Kidney (tissue), 13 donors: ENCODE measurements at regions not wholly inside any gene's neighbourhood (a gene's known extent, or its start where the extent isn't known, plus 50 kb on each side); places are given as distances from the start of the nearest gene placed in this dataset.

Experiments
- DNase-seq, 5 donors: peaks; one replicate each; pipeline ENCODE4 v3.0.0-alpha.2; 2013 to 2020
- FAIRE-seq: peaks from 2 replicates; lab custom pipeline; 2012; peaks lifted over from hg19 to GRCh38; lab: Jason Lieb, UNC
- H3K27ac ChIP-seq, 2 donors: one replicate each; pipeline ENCODE4 v1.7.0; 2013; ENCODE audit warnings: low read depth in 2 of 2, low read length in 2 of 2, inconsistent platforms in 1 of 2
- H3K27me3 ChIP-seq: one replicate; pipeline ENCODE4 v1.7.1; 2013; ENCODE audit warnings: low read length, inconsistent platforms; ENCODE audit not compliant: control insufficient read depth, insufficient read depth
- H3K36me3 ChIP-seq, 3 donors: one replicate each; pipeline versions ENCODE4 v1.7.0 to v1.7.1; 2013; ENCODE audit warnings: low read length in 3 of 3, control low read depth in 1 of 3, inconsistent platforms in 1 of 3; ENCODE audit not compliant: insufficient read depth in 3 of 3, control insufficient read depth in 2 of 3
- H3K4me1 ChIP-seq, 3 donors: one replicate each; pipeline versions ENCODE4 v1.7.0 to v1.7.1; 2013; ENCODE audit warnings: low read length in 3 of 3, inconsistent platforms in 1 of 3, low read depth in 1 of 3; ENCODE audit not compliant: control insufficient read depth in 2 of 3, insufficient read depth in 2 of 3
- H3K4me3 ChIP-seq, 3 donors: one replicate each; pipeline versions ENCODE4 v1.7.0 to v1.8.1; 2013; ENCODE audit warnings: low read length in 3 of 3, control low read depth in 1 of 3, inconsistent platforms in 1 of 3
- H3K9ac ChIP-seq, 3 donors: one replicate each; pipeline versions ENCODE4 v1.7.0 to v1.7.1; 2013; ENCODE audit warnings: low read length in 3 of 3, control low read depth in 1 of 3, inconsistent platforms in 1 of 3
- H3K9me3 ChIP-seq, 3 donors: one replicate each; pipeline versions ENCODE4 v1.7.0 to v1.7.1; 2013; ENCODE audit warnings: low read length in 3 of 3, control low read depth in 1 of 3, inconsistent platforms in 1 of 3; ENCODE audit not compliant: control insufficient read depth in 2 of 3, insufficient read depth in 1 of 3
- CTCF ChIP-seq: IDR thresholded peaks from 3 replicates; pipeline ENCODE4 v1.5.1; 2012; ENCODE audit warnings: mild to moderate bottlenecking, moderate library complexity, borderline replicate concordance; ENCODE audit not compliant: insufficient read depth; ENCODE audit errors: extremely low read depth
- intact Hi-C: fragments of 100-400 bp; cut with DNase I; formaldehyde crosslinking; loops from one replicate; pipeline ENCODE4 v1.11.1; 2022
- donor health status: control.
- donor health status: control.
- donor health status: control.
- donor health status: control.
- donor health status: control.
- donor health status: DM: yes; HTN: yes; CAD: no.
- donor health status: Normal renal cell carcinoma (clear cell type).

- no peaks in the 10 kb centered on the region for H3K27me3 ChIP-seq
- TF ChIP-seq CTCF = no peak
- no peaks in the 10 kb centered on the region for H3K36me3 ChIP-seq
- FAIRE-seq = no peak
- intact Hi-C loops = no loop called here
- no peak overlapping the region for H3K27ac ChIP-seq
- H3K4me3 ChIP-seq = no peak overlapping the region
- no peak for DNase-seq
- no peak overlapping the region for H3K9ac ChIP-seq
- H3K9me3 ChIP-seq = no peaks in the 10 kb centered on the region
- H3K4me1 ChIP-seq = no peaks in the 10 kb centered on the region
These were observed 221.4 kb upstream of the MAF start for GRCh38 chr16:79821911-79822310.

GRCh38 chr16:79816081-79816497 is 215.6 kb upstream of the MAF start:
- Histone ChIP-seq H3K4me3 (no peak overlapping the region), H3K9me3 (no peaks in the 10 kb centered on the region), H3K36me3 (no peaks in the 10 kb centered on the region), H3K27ac (no peak overlapping the region), H3K9ac (no peak overlapping the region), H3K27me3 (no peaks in the 10 kb centered on the region), H3K4me1 (no peaks in the 10 kb centered on the region)
- DNase-seq (no peak), FAIRE-seq (no peak)
- intact Hi-C loops = no loop called here
- TF ChIP-seq CTCF = no peak

GRCh38 chr16:79815049-79815448 is 214.5 kb upstream of the MAF start:
- Histone ChIP-seq H3K27ac (no peak overlapping the region), H3K9ac (no peak overlapping the region), H3K9me3 (no peaks in the 10 kb centered on the region), H3K27me3 (no peaks in the 10 kb centered on the region), H3K4me1 (no peaks in the 10 kb centered on the region), H3K36me3 (no peaks in the 10 kb centered on the region), H3K4me3 (no peak overlapping the region)
- TF ChIP-seq CTCF = no peak
- DNase-seq (no peak), FAIRE-seq (no peak)
- intact Hi-C loops = no loop called here

GRCh38 chr16:79814124-79814523 is 213.6 kb upstream of the MAF start:
- intact Hi-C loops = no loop called here
- DNase-seq (no peak), FAIRE-seq (no peak)
- Histone ChIP-seq H3K9ac (no peak overlapping the region), H3K36me3 (no peaks in the 10 kb centered on the region), H3K27ac (no peak overlapping the region), H3K9me3 (no peaks in the 10 kb centered on the region), H3K4me1 (no peaks in the 10 kb centered on the region), H3K27me3 (no peaks in the 10 kb centered on the region), H3K4me3 (no peak overlapping the region)
- no peak for TF ChIP-seq CTCF
